Renal pelvis (tissue), 1 donor: ENCODE measurements at regions not wholly inside any gene's neighbourhood (a gene's known extent, or its start where the extent isn't known, plus 50 kb on each side); places are given as distances from the start of the nearest gene placed in this dataset.
A peak's percentile ranks its signal among the peaks of the same experiment; 100 is the strongest.

Experiments used
- DNase-seq: peaks from one replicate; pipeline ENCODE4 v3.0.0-alpha.2; 2013

DNA sequence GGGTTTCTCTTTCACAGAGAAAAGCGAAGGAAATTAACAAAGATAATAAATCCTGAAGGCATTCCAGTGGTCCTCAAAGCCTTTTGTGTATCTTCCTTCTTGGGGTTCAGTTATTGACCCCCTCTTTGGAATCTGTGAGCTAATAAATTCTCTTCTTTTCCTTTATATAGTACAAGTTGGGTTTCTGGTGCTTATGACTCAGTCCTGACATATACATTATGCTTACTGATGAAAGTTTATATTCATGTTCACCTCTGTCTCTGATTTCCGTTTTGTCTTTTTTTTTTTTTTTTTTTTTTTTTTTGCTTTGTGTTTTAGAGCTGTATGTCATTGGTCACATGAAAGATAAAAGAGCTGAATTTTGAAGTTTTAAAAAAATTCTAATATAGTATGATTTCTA is 230.7 kb upstream of the RBMS3 start:
- no peak for DNase-seq

DNA sequence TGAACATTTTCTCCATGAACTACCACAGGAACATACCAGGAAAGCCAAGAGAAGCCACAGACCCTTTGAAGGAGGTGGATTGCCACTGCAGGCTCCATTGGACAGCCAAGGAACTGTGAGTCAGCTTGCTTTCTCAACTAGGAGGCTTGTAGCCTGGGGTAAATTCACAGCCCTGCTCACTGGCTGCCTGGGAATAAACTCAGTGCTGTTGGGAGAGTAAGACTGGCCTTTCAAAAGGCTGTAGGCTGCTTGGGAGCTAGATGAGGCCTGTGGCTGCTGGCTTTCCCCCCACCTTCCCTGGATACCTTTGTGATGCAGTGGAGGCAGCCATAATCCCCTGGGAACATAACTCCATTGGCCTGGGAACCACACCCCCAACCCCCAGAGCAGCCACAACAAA is 223.5 kb upstream of the RBMS3 start:
- DNase-seq = no peak

DNA sequence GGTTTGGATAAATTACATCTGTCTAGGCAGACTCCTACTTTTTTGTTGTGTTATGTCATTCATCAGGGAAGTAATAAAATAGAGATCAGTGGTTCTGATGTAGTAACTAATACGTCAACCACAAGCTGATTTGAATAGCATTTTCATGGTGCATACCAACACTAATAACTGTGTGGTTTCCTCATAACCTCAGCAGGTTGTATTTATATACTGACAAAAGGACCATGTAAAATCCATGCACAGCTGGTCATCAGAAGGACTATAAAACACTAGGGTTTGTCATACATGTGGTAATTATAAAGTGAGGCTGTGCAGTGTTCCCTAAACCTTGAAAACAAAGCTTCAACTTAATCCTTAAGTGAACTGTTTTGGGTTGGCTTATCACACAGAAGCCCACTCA is 216.8 kb upstream of the RBMS3 start:
- DNase-seq = peak; percentile 7

DNA sequence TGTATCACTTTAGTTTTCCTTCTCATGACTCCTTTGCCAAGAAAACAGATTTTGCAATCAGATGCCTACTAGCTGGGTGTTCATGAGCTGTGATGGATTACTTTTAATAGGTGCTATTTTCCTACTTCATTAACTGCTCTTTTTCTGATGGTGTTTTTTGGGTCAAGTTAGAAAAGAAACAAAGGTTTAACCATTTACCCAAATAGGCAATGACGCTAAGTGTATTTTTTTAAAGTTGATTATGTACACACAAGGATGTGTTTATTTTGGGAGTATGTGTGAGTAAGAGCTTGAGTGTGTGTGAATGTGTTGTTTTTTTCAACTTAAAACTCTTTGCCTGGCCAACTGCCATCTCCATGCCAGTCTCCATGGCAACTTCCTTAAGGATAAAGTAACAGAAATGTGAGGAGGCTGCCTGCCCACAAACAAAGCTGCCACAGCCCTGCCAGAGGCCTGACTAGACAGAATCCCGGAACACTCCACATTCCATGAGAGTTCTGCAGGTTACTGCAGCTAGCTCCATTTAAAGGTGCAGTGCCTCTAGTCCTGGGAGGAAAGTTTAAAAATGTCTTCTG is 215.6 kb upstream of the RBMS3 start:
- DNase-seq = peak; percentile 89

DNA sequence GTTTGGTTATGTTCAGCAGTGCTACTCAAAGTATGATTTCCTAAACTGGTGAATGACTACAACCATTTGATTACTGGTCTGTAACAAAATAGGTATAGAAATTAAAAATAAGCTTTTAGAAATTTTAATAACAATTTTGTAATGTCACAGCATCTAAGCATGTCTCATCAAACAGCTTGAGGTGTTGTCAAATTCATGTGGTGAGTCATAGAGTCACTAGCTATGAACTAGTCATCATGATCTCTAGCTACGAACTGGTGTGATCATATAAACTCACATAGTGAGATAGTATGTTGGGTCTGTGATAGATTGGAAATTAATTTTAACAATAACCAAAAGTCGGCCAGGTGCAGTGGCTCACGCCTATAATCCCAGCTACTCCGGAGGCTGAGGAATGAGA is 213.9 kb upstream of the RBMS3 start:
- DNase-seq = no peak

DNA sequence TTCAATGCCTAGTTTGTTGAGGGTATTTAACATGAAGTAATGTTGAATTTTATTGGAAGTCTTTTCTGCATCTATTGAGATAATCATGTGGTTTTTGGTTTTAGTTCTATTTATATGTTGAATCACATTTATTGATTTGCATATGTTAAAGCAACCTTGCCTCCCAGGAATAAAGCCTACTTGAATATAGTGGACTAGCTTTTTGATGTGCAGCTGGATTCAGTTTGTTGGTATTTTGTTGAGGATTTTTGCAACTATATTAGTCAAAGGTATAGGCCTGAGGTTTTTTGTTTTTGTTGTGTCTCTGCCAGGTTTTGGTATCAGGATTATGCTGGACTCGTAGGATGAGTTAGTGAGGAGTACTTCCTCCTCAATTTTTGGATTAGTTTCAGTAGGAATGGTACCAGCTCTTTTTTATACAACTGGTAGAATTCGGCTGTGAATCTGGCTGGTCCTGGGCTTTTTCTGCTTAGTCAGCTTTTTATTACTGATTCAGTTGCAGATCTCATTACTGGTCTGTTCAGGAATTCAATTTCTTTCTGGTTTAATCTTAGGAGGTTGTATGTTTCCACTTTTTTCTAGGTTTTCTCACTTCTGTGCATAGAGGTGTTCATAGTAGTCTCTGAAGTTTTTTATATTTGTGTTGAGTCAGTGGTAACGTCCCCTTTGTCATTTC is 209.8 kb upstream of the RBMS3 start:
- DNase-seq = no peak

DNA sequence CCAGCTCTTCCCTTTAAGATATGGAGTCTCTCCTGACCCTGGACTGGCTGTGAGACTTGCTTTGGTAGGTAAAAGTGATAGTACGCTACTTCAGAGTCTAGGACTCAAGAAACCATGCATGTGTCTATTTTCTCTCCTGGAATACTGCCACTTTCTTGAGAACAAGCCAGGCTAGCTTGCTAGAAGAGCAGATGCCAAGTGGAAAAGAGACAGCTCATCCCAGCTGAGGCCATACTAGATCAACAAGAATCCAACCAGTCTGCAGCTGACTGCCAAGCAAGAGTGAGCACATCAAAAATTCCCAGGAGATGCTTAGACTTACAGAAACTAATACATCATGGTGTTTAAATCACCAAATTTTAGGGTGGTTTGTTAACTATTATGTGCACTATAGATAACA is 208.3 kb upstream of the RBMS3 start:
- no peak for DNase-seq

DNA sequence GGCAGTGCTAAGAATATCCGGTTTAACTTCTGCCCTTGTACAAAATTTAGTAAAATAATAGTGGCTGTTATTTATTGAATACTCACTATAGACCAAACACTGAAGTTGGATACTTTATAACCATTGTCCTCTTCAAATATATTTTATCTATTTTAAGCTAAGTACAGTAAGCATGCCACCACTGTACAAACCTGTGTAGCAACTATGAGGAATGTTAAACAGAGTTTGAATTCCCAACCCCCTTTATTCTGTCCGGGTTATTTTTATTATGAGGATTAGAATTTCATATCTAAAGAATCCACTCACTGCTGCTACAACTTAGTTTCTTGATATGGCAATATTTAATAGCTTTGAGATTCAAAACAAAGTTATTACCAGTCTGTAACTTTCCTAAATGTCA is 203.5 kb upstream of the RBMS3 start:
- no peak for DNase-seq

DNA sequence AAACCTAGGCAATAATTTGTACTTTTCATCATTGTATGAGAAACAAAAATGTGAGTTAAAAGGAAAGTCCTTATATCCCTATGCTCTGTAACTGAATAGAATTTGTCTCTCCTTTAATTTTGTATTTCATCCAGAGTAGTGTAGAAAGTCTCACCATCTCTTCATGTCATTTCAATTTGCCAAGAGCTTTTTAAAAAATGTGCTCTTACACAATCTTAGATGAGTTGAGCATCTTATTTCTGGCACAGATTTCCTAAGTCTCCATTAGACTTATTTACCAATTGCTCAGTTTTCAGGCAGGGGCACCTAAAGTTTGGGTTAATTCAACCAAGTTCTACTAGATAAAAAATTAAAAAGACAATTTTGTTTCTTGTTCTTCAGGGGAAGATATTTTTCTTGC is 201.5 kb upstream of the RBMS3 start:
- no peak for DNase-seq

DNA sequence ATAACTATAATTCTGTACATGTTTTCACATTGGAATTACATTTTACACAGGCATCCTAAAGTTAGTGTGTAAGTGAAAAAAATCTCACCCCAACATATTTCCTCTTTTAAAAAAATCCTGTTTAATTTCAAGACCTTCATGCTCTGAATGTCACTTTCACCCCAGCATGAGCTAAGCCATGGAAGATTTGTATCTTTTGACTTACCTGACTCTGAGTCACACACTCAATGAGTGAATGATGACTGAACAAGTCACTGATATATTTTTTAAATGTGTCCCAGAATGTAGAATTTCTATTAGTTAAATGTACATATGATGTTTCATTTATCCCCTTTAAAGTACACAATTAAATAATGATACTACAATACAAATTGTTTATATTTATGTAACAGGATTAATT is 199.9 kb upstream of the RBMS3 start:
- no peak for DNase-seq

DNA sequence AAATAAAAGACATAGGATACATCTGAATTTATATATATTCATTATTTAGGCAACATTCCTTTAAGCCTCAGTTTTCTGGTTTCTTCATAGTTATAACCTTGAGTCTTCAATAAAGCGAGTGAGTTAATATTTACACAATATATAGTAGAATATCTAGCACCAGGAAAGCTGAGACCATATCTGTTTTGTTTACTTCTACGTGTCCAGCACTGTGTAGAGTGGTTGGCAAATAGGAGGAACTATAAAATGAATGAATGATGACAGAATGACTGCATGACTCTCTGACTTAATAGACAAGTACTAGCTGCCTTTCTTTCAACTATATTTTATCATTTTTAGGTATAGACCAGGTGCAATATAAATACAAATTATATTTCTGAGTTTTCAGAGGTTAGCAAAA is 197.8 kb upstream of the RBMS3 start:
- DNase-seq = no peak

DNA sequence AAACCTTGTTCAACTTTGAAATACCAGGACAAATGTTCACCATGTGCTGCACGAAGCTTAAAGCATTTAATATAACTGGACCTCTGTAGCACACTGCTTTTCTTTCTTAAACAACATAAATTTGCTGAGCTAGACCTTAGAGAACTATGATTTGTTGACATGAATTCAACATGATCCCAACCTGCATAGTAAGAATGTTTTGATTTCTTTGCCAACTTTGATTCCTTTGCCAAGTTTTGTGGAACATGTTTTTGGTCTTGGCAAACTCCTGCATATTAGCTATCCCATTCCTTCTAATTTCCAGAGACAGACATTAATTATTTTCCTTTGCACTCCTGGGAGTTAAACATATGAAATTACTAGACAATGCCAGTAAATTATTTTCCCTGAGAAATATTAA is 197.2 kb upstream of the RBMS3 start:
- DNase-seq = no peak

DNA sequence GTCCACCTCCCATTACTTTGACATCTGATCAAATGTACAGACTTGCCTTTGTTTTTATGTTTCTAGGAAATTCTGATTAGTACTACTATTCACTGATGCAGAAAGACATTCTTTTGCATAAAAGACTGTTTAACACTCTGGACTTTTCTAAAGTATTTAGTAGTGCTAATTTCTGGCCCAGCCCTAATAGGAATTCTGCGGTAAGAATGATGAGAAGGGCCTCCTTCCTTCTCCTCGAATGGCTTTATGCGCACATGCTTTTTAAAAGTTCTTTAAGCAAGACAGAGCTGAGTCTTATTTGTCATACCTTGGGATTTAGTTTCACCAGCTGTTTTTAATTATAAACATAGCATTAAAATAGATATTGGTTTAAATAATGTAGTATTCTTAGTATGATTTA is 192.3 kb upstream of the RBMS3 start:
- DNase-seq = no peak

DNA sequence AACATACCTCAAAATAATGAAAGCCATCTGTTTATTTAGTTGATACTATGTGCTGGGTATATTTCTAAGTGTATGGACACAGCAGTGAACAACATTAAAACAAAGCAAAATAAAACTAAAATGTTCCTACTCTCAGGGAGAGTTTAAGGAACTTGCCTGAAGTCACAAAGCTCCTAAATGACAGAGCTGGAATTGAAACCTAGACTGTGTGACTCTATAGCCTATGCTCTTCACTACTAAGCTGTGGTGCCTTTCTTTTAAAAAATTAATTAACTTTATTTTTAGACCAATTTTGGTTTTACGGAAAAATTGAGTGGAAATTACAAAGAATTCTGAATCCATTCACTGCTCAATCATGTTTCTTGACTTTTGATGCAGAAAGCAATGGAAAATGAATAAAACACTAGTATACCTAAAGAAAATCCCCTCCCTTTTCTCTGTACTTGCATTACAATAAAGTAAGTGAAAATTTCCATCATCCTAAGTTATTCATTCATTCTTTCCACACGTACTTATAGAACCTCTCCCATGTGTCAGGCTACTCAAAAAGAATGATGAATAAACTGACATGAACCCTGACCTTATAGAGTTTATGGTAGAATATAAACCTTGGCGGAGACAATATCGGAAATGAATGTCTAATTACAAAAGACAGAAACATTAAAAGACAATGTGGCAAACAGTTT is 189.8 kb upstream of the RBMS3 start:
- no peak for DNase-seq

DNA sequence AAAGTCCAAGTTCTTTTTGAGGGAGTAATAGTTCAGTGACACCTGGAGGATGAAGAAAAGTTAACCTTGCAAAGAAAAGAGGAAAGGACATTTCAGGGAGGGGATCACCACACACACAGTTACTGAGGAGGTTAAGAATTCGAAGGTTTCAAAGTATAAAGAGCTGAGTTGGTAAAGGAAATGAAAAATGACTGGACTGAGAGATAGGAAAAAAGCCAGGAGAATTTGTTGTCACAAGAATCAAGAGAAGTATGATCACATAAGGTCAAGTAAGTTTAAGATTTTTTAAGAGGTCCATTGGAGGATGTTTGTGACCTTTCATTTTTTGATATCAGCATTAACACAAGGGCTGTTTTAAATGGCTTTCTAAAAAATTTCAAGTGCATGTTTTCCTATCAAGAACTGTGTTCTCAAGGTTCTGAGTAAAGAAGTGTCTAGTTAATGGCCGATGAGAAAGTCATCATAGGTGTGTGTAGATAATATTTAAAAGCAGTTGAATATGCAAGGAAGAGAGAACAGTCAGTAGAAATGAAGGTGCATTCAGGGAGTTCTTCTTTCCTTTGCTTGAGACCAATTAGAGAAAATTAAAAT is 189.2 kb upstream of the RBMS3 start:
- no peak for DNase-seq

DNA sequence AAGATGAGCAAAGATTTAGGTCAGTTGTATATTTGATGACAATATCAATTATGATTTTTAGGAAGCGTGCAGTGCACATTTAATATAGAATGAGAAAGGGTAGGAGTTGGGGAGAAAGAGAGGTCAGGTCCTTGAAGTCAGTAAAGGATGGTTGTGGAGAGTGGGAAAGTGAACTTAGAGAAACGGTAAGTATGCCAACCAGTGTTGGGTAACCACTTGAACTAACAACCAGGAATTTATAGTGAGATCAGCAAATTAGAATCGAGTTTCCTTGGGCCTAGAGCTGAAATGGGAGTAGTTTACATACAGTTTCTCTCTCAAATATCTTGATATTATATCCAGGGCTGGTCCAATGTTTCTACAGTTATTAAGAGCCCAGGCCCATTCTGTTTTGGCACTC is 188.5 kb upstream of the RBMS3 start:
- no peak for DNase-seq

DNA sequence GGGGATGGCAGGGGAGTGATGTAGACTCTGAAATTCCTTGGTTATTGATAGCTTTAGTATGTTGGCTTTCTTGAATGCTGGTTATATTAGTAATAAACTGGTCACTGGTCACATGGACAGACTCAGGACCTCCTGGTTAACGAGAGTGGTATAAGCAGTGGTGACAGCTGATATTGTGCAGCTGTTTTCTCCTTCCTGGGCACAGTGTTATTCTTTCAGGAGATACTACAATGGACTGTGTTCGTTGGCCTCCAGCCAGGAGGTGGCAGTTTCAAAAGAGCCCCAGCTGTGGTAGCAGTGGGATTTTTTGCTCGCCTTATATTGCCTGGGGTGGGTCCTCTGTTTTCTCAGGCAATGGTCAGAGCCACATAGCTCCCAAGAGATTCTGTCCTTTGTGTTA is 181.6 kb upstream of the RBMS3 start:
- DNase-seq = no peak

DNA sequence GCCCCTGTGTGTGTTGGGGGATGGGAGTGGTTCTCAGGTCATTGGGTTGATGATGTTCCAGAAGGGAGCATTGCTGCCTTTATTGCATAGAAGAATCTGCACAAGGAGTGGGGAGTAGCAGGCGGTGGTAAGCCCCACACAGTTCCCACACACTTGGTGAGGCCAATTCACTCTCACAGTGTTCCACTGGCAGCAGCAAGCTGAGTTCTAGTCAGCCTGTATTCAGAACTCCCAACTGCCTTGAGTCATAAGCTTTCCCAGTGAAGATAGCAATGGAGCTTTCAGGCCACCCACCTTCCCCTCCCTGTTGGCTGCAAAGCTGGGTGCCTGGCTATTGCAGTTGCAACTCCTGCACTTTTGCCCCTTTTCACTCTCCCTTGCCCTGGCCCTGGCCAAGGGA is 181.1 kb upstream of the RBMS3 start:
- DNase-seq = no peak

DNA sequence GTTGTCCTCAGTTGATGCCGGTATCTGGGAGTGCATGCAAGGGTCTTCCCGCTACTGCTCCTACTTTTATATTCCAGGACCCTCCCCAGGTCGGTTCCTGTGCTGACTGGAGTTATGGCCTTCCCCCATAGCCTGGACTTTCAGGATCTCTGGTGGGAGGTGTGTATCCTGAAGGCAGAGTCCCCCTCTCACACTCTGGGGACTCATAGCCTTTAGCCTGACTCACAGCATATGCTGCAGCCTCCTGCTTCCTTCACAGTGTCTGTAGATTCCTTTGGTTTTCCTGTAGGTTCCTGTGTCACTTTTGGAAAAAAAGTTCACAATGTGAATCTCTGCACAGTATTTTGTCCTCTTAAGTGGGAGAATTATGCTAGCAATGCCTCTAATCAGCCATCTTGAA is 180.6 kb upstream of the RBMS3 start:
- no peak for DNase-seq

DNA sequence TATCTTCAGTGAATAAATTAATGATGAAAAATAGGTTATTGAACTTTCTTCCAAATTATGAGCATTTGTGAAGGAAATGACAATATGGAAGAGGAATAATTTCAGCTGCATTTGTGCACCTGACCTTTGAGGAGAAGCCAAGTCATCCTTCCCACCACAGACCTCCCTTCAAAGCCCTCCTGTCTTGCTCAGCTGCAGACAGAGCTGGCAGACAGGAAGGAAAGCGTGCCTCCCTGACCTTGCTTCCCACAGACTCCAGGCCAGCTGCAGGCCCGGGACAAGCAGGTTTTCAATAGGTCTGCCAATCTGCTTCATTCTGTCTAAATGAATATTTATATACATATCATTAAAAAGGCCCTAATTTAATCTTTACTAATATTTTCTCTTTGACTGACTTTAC is 152.9 kb upstream of the RBMS3 start:
- no peak for DNase-seq

DNA sequence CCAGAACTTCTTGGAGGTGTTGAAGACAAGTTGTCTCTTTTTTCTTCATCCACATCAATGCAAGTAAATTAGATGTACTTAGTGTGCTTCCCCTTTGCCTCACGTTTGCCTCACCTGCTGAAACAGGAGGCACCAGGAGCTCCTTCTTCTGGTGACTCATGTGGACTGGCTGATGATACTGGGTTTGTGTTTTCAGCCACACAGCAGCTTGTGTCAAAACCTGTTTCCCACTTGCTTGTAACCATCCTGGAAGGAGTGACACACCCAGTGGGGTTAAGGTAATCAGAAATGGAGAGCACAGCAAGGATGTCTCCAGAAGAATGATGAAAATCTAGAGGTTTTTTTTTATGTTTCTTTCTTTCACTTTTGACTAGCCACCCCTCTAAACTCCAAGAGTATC is 143.3 kb upstream of the RBMS3 start:
- no peak for DNase-seq

DNA sequence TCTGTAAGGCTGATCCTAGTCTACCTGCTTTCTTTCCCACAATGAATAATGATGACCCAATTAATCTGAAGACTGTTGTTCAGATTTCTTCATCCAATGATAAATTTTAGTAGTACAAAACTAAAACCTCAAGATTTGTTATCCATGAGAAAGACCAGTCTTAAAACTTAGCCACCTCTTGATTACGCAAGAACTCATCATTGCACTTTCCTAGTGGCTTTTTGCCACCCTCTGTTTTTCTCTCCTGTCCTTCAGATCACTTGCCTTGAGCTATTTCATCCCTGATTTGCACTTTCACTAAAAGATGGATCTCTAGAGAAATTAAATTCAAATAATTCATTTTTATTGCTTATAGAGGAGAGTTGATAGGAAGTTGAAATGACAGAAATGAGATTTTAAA is 142.7 kb upstream of the RBMS3 start:
- DNase-seq = no peak

DNA sequence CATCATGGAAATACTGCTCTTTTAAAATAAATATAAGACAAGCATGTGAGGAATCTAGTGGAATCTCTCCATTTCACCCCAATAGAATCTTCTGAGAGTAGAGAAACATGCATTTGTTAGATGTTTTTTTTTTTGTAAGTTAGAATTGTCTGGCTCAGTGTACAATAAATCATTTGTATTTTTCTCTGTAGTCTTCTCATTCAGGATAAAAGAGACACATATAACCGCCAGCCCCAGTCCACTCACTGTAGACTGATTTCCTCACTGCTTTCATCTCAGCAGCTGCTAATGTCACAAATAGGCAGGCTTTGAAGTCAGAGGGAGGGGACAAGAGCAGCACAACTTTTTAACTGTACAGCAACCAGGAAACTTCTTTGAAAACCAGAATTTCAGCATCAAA is 140.2 kb upstream of the RBMS3 start:
- peak; percentile 59 for DNase-seq
